GM23248 (cell line): ENCODE measurements at regions not wholly inside any gene's neighbourhood (a gene's known extent, or its start where the extent isn't known, plus 50 kb on each side); places are given as distances from the start of the nearest gene placed in this dataset.

Experiments
- DNase-seq: peaks from one replicate; pipeline ENCODE4 v3.0.0-alpha.2; 2015
- H2AFZ ChIP-seq: fragments of 200-600 bp; sonication (generic); 2 replicates; pipeline ENCODE4 v1.6.1; 2016; ENCODE audit warnings: antibody characterized with exemption
- H3F3A ChIP-seq: fragments of 200-600 bp; sonication (generic); 2 replicates; pipeline ENCODE4 v1.6.1; 2016; ENCODE audit warnings: mild to moderate bottlenecking, antibody characterized with exemption, mixed run types; ENCODE audit not compliant: insufficient read depth
- H3K27ac ChIP-seq: fragments of 200-600 bp; sonication (generic); 2 replicates; pipeline ENCODE4 v1.5.1; 2016; ENCODE audit warnings: mild to moderate bottlenecking
- H3K27me3 ChIP-seq: fragments of 200-600 bp; sonication (generic); replicated peaks from 2 replicates; pipeline ENCODE4 v1.6.1; 2016; ENCODE audit warnings: mild to moderate bottlenecking; ENCODE audit not compliant: insufficient read depth
- H3K36me3 ChIP-seq: fragments of 200-600 bp; sonication (generic); 2 replicates; pipeline ENCODE4 v1.6.1; 2016; ENCODE audit warnings: low read depth, mild to moderate bottlenecking
- H3K4me1 ChIP-seq: fragments of 200-600 bp; sonication (generic); 2 replicates; pipeline ENCODE4 v1.6.1; 2016; ENCODE audit warnings: mild to moderate bottlenecking; ENCODE audit not compliant: insufficient read depth
- H3K4me2 ChIP-seq: fragments of 200-600 bp; sonication (generic); one replicate; pipeline ENCODE4 v1.6.1; 2016; ENCODE audit warnings: mild to moderate bottlenecking; ENCODE audit not compliant: unreplicated experiment
- H3K4me3 ChIP-seq: fragments of 200-600 bp; sonication (generic); 2 replicates; pipeline ENCODE4 v1.5.1; 2016; ENCODE audit warnings: mild to moderate bottlenecking
- H3K79me2 ChIP-seq: fragments of 200-600 bp; sonication (generic); 2 replicates; pipeline ENCODE4 v1.6.1; 2016; ENCODE audit warnings: mild to moderate bottlenecking; ENCODE audit not compliant: insufficient read depth
- H3K9ac ChIP-seq: fragments of 200-600 bp; sonication (generic); 2 replicates; pipeline ENCODE4 v1.6.1; 2016; ENCODE audit warnings: mild to moderate bottlenecking
- H3K9me2 ChIP-seq: fragments of 200-600 bp; sonication (generic); 2 replicates; pipeline ENCODE4 v1.6.1; 2016; ENCODE audit warnings: mixed run types, mild to moderate bottlenecking, moderate library complexity; ENCODE audit not compliant: insufficient read depth
- H3K9me3 ChIP-seq: fragments of 200-600 bp; sonication (generic); one replicate; pipeline ENCODE4 v1.6.1; 2017; ENCODE audit warnings: low read depth
- H4K20me1 ChIP-seq: fragments of 200-600 bp; sonication (generic); 2 replicates; pipeline ENCODE4 v1.6.0; 2016; ENCODE audit not compliant: insufficient read depth
- EZH2 ChIP-seq: fragments of 200-600 bp; sonication (generic); IDR thresholded peaks from 2 replicates; pipeline ENCODE4 v1.6.1; 2018; ENCODE audit warnings: antibody characterized with exemption, mild to moderate bottlenecking; ENCODE audit not compliant: insufficient read depth, poor library complexity, severe bottlenecking
- EZH2phosphoT487 ChIP-seq: fragments of 200-600 bp; sonication (generic); IDR thresholded peaks from 2 replicates; pipeline ENCODE4 v1.6.1; 2018; ENCODE audit warnings: antibody characterized with exemption, moderate library complexity, mild to moderate bottlenecking, low read depth; ENCODE audit not compliant: insufficient read depth
- WGBS, 2 experiments: methylation state at CpG; one replicate each; pipeline ENCODE4 v1.1.6; 2015 to 2017; ENCODE audit warnings: low lambda C conversion rate in 2 of 2, low coverage in 1 of 2; ENCODE audit errors: missing lambda C conversion rate in 2 of 2; 5-methylcytosine and 5-hydroxymethylcytosine counted together
- in situ Hi-C: fragments of 300-500 bp; cut with MboI; formaldehyde crosslinking; loops from 2 replicates; pipeline ENCODE4 v1.15.0; 2020

DNA sequence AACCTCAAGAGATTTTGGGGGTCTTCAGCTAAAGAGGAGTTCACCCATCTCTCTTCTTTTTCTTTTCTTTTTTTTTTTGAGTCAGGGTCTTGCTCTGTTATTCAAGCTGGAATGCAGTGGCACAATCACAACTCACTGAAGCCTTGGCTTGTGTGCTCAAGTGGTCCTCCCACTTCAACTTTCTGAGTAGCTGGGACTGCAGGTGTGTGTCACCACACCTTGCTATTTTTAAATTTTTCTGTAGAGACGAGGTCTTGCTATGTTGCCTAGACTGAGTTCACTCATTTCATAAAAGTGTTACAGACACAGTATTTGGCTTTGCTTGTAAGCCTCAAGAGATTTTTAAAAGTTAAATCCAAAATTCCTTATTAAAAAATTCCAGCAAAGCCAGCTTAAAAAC is 71.7 kb downstream of the OXSM start:
- Histone ChIP-seq H3K27ac (no peak overlapping the region), H3K9me2 (no peaks in the 10 kb centered on the region), H3K79me2 (no peaks in the 10 kb centered on the region), H4K20me1 (no peaks in the 10 kb centered on the region), H3K4me3 (no peak overlapping the region), H3K4me2 (no peak overlapping the region), H3K4me1 (no peaks in the 10 kb centered on the region), H2AFZ (no peak overlapping the region), H3F3A (no peaks in the 10 kb centered on the region), H3K27me3 (no peaks in the 10 kb centered on the region), H3K36me3 (no peaks in the 10 kb centered on the region), H3K9ac (no peak overlapping the region), H3K9me3 (no peaks in the 10 kb centered on the region)
- TF ChIP-seq EZH2phosphoT487 = no peak
- TF ChIP-seq EZH2 = no peak
- in situ Hi-C loops = no loop called here
- DNase-seq = no peak
- WGBS, 2 experiments = 59 to 63% methylated on average over 1 of the region's 1 CpG

DNA sequence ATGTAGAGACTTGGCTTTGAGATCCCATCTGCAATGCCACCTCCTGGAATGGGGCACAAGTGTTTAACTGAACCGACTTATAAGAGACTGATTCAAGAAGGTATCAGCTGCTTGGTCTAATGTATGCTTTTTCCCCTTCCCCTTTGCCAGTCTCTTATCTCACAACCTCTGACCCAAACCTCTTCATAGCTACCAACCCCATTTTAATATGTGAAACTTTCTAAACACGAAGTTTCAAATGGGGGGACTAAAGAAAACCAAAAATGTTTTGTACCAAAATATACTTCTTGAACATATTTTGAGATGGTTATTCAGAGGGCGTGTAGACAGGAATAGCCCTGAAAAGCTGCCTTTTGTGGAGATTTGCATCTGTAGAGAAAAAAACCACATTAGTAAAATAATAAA is 73.1 kb downstream of the OXSM start:
- Histone ChIP-seq H4K20me1 (no peaks in the 10 kb centered on the region), H3K9me3 (no peaks in the 10 kb centered on the region), H3K9me2 (no peaks in the 10 kb centered on the region), H3K27ac (no peak overlapping the region), H3K9ac (no peak overlapping the region), H2AFZ (no peak overlapping the region), H3K27me3 (no peaks in the 10 kb centered on the region), H3K36me3 (no peaks in the 10 kb centered on the region), H3K4me3 (no peak overlapping the region), H3K4me2 (no peak overlapping the region), H3K79me2 (no peaks in the 10 kb centered on the region), H3K4me1 (no peaks in the 10 kb centered on the region), H3F3A (no peaks in the 10 kb centered on the region)
- 39 to 44% methylated on average over 3 of the region's 3 CpGs for WGBS, 2 experiments
- DNase-seq = no peak
- TF ChIP-seq EZH2phosphoT487 = no peak
- TF ChIP-seq EZH2 = no peak
- in situ Hi-C loops = no loop called here

DNA sequence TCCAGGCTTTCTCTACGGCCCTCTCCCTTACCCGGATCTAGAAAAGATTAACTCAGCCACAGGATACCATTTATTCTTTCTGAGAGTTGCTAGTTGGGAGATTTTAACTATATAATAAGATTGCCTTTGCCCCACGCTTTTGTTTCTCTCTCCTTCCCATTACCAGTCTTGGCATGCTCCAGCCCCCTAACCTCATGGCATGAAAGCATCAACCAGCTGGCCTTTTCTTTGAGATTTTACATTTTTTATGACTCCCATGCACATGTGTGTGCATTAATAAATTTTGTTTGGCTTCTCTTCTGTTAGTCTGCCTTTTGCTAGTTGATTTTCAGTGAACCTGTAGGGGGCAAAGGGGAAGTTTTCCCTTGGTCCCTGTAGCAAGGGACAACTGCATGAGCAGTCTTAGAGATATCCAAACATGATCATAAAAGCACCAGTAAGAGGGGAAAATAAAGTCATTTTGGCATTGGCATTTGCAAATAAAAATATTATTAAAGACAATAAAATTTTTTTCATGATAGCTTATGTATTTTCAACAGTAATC is 73.6 kb downstream of the OXSM start:
- no peaks in the 10 kb centered on the region for H3K9me3 ChIP-seq
- WGBS, 2 experiments = 32 to 52% methylated on average over 3 of the region's 3 CpGs
- H2AFZ ChIP-seq = no peak overlapping the region
- H3K27me3 ChIP-seq = no peaks in the 10 kb centered on the region
- H3K36me3 ChIP-seq = no peaks in the 10 kb centered on the region
- no peaks in the 10 kb centered on the region for H3K9me2 ChIP-seq
- H3K4me1 ChIP-seq = no peaks in the 10 kb centered on the region
- no peak for DNase-seq
- H3F3A ChIP-seq = no peaks in the 10 kb centered on the region
- no peak overlapping the region for H3K4me3 ChIP-seq
- H3K4me2 ChIP-seq = no peak overlapping the region
- H3K9ac ChIP-seq = no peak overlapping the region
- no peaks in the 10 kb centered on the region for H3K79me2 ChIP-seq
- H4K20me1 ChIP-seq = no peaks in the 10 kb centered on the region
- TF ChIP-seq EZH2phosphoT487 (no peak), EZH2 (no peak)
- in situ Hi-C loops = no loop called here
- H3K27ac ChIP-seq = no peak overlapping the region

DNA sequence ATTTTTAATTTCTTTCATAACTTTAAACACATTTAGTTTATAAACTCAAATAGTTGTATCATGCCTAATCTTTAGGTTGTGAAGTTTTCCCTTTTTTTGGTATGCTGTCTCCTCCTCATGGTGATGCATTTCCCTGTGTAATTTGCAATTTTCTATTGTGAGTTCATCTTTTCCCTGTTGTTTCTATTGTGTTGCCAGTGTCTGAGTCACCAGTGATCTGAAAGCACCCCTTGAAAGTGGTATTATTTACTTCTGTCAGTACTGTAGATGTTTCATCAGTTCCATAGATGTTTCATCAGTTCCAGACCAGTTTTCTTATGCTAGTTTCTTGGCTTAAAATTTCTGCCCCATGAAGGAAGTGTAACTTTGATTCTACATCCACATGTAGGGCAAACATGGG is 80.6 kb downstream of the OXSM start:
- peak; percentile 20 for DNase-seq
- H3K4me2 ChIP-seq = no peak overlapping the region
- no peaks in the 10 kb centered on the region; the same call in 1 of the 2 replicates for H3F3A ChIP-seq
- no peaks in the 10 kb centered on the region for H3K79me2 ChIP-seq
- no peaks in the 10 kb centered on the region for H3K4me1 ChIP-seq
- no peaks in the 10 kb centered on the region for H3K36me3 ChIP-seq
- H3K9me3 ChIP-seq = no peaks in the 10 kb centered on the region
- TF ChIP-seq EZH2phosphoT487 = no peak
- TF ChIP-seq EZH2 = no peak
- in situ Hi-C loops = no loop called here
- no peak overlapping the region for H3K4me3 ChIP-seq
- no peak overlapping the region for H2AFZ ChIP-seq
- H3K9ac ChIP-seq = no peak overlapping the region
- no peaks in the 10 kb centered on the region for H3K27me3 ChIP-seq
- H4K20me1 ChIP-seq = no peaks in the 10 kb centered on the region
- H3K9me2 ChIP-seq = no peaks in the 10 kb centered on the region
- H3K27ac ChIP-seq = no peak overlapping the region

DNA sequence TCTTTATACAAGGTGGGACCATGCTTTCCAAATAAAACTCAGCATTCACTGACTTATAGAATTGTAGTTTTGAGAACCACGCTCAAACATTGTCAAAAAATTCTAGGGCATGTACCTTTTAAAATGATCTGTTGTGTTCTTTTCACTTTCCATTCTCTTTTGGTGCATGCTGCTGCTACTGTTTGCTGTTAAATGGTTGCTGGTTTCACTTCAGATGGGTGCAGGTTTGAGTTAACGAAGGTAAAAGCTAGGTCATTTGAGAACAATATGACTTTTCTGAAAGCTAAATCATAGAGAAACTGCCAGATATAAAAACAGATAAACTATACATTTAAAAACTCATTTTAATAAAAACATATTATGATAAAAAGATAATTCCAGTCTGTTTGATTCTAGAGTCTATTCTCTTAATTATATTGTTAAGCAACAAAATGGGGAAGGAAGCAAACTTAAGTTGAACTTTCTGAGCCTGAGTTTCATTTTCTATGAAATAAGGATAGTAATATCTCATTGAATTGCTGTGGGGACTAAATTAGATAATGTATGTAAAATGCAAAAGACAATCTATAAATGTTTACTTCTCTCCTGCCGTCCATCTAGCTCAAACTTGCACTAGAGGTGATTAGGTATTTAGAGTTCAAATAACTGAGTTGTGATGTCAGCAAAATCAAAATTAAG is 82.4 kb downstream of the OXSM start:
- in situ Hi-C loops = no loop called here
- Histone ChIP-seq H3K4me3 (no peak overlapping the region), H3F3A (no peaks in the 10 kb centered on the region; the same call in 1 of the 2 replicates), H2AFZ (no peak overlapping the region), H3K36me3 (no peaks in the 10 kb centered on the region), H3K27me3 (no peaks in the 10 kb centered on the region), H3K4me1 (no peaks in the 10 kb centered on the region), H3K4me2 (no peak overlapping the region), H3K9me3 (no peaks in the 10 kb centered on the region), H3K9me2 (no peaks in the 10 kb centered on the region), H4K20me1 (no peaks in the 10 kb centered on the region), H3K79me2 (no peaks in the 10 kb centered on the region), H3K9ac (no peak overlapping the region), H3K27ac (no peak overlapping the region)
- TF ChIP-seq EZH2 (no peak), EZH2phosphoT487 (no peak)
- WGBS, 2 experiments = 12 to 20% methylated on average over 3 of the region's 3 CpGs
- no peak for DNase-seq
